Spleen (tissue), 7 donors: ENCODE measurements at regions not wholly inside any gene's neighbourhood (a gene's known extent, or its start where the extent isn't known, plus 50 kb on each side); places are given as distances from the start of the nearest gene placed in this dataset.

Experiments used
- POLR2A ChIP-seq, 3 donors: fragments of 450-650 bp; IDR thresholded peaks; one replicate each; pipeline ENCODE4 v1.5.1; 2017; ENCODE audit warnings: antibody characterized with exemption in 3 of 3, mild to moderate bottlenecking in 1 of 3
- TF ChIP-seq, protein P1 (sequence below), 11 experiments: fragments of 200-600 bp in 7 of 11; fragments of 450-650 bp in 4 of 11; sonication (generic) in 4 of 11; IDR thresholded peaks in 8 of 11; conservative IDR thresholded peaks in 3 of 11; 1 replicate in 7 of 11; 2 replicates in 4 of 11; pipeline versions ENCODE4 v1.4.0 to v1.8.0; 2016 to 2021; ENCODE audit warnings: antibody characterized with exemption in 11 of 11, inconsistent platforms in 4 of 11, mild to moderate bottlenecking in 1 of 11
- donor health status: DM: no; HTN: no; CAD: no; lungs with moderate emphysema.
- donor health status: DM: no; HTN: no; CAD: no.
- donor health status: DM: no; HTN: no; CAD: no.

DNA sequence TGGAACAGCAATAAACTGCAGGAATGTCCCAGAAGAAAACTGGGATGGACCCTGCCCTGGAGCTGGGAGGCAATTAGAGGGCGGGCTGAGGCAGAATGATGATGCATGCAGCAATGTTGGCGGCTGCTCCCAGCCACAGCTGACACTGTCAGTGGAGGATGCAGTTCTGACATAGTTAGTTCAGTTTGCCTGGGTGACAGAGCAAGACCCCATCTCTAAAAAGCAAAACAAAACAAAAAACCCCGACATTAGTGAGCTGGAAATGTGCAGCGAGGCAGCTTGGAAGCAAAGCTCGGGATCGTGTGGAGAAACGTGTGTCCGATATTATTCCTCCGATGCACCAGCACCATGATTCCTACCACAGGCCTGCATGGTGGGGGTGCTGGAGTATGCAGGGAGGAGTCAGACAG, 110.1 kb upstream of the UQCRFS1 start:
- TF ChIP-seq, protein P1, sequence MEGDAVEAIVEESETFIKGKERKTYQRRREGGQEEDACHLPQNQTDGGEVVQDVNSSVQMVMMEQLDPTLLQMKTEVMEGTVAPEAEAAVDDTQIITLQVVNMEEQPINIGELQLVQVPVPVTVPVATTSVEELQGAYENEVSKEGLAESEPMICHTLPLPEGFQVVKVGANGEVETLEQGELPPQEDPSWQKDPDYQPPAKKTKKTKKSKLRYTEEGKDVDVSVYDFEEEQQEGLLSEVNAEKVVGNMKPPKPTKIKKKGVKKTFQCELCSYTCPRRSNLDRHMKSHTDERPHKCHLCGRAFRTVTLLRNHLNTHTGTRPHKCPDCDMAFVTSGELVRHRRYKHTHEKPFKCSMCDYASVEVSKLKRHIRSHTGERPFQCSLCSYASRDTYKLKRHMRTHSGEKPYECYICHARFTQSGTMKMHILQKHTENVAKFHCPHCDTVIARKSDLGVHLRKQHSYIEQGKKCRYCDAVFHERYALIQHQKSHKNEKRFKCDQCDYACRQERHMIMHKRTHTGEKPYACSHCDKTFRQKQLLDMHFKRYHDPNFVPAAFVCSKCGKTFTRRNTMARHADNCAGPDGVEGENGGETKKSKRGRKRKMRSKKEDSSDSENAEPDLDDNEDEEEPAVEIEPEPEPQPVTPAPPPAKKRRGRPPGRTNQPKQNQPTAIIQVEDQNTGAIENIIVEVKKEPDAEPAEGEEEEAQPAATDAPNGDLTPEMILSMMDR (IDR thresholded peaks at IDR 0.05 in 8 of 11, conservative IDR thresholded peaks at IDR 0.05 in 3 of 11), result no peak
- no peak for TF ChIP-seq POLR2A (IDR thresholded peaks at IDR 0.05)
